Hepatocyte (in vitro differentiated cells): ENCODE measurements at regions not wholly inside any gene's neighbourhood (a gene's known extent, or its start where the extent isn't known, plus 50 kb on each side); places are given as distances from the start of the nearest gene placed in this dataset.

ENCODE experiments used
- DNase-seq: peaks from one replicate; pipeline ENCODE4 v3.0.0-alpha.2; 2016; ENCODE audit warnings: low spot score
- H2AFZ ChIP-seq: fragments of 200-600 bp; sonication (generic); 2 replicates; pipeline ENCODE4 v1.6.0; 2016; ENCODE audit warnings: antibody characterized with exemption, mild to moderate bottlenecking
- H3K27ac ChIP-seq: fragments of 200-600 bp; sonication (generic); 2 replicates; pipeline ENCODE4 v1.5.1; 2016; ENCODE audit warnings: mild to moderate bottlenecking
- H3K27me3 ChIP-seq: fragments of 200-600 bp; sonication (generic); 2 replicates; pipeline ENCODE4 v1.6.1; 2016
- H3K36me3 ChIP-seq: fragments of 200-600 bp; sonication (generic); replicated peaks from 2 replicates; pipeline ENCODE4 v1.5.1; 2016; ENCODE audit warnings: low read depth; ENCODE audit not compliant: insufficient read depth
- H3K4me1 ChIP-seq: fragments of 200-600 bp; sonication (generic); 2 replicates; pipeline ENCODE4 v1.5.1; 2016; ENCODE audit warnings: mild to moderate bottlenecking, moderate library complexity; ENCODE audit not compliant: insufficient read depth
- H3K4me2 ChIP-seq: fragments of 200-600 bp; sonication (generic); 2 replicates; pipeline ENCODE4 v1.6.0; 2016
- H3K4me3 ChIP-seq: fragments of 200-600 bp; sonication (generic); 2 replicates; pipeline ENCODE4 v1.5.1; 2016; ENCODE audit warnings: mild to moderate bottlenecking
- H3K79me2 ChIP-seq: fragments of 200-600 bp; sonication (generic); 2 replicates; pipeline ENCODE4 v1.6.0; 2017; ENCODE audit warnings: mild to moderate bottlenecking
- H3K9me2 ChIP-seq: fragments of 200-600 bp; sonication (generic); replicated peaks from 2 replicates; pipeline ENCODE4 v1.6.0; 2017; ENCODE audit warnings: mild to moderate bottlenecking; ENCODE audit not compliant: insufficient read depth
- H3K9me3 ChIP-seq: fragments of 200-600 bp; sonication (generic); 2 replicates; pipeline ENCODE4 v1.5.1; 2016; ENCODE audit warnings: low read depth, mild to moderate bottlenecking
- H4K20me1 ChIP-seq: fragments of 200-600 bp; sonication (generic); 2 replicates; pipeline ENCODE4 v1.6.0; 2016; ENCODE audit warnings: mild to moderate bottlenecking; ENCODE audit not compliant: insufficient read depth, poor library complexity, severe bottlenecking
- EZH2 ChIP-seq: fragments of 200-600 bp; sonication (generic); IDR thresholded peaks from 2 replicates; pipeline ENCODE4 v1.6.1; 2016; ENCODE audit warnings: antibody characterized with exemption, mild to moderate bottlenecking, borderline replicate concordance
- EZH2phosphoT487 ChIP-seq: fragments of 200-600 bp; sonication (generic); IDR thresholded peaks from one replicate; pipeline ENCODE4 v1.6.1; 2018; ENCODE audit warnings: antibody characterized with exemption, mild to moderate bottlenecking, low read depth, moderate library complexity; ENCODE audit not compliant: unreplicated experiment, severe bottlenecking
- WGBS: methylation state at CpG from one replicate; pipeline ENCODE4 v1.1.6; 2016; ENCODE audit warnings: low lambda C conversion rate; ENCODE audit errors: missing lambda C conversion rate; 5-methylcytosine and 5-hydroxymethylcytosine counted together
- TF ChIP-seq, protein P1 (sequence below): fragments of 200-600 bp; sonication (generic); IDR thresholded peaks from 2 replicates; pipeline ENCODE4 v1.5.1; 2016; ENCODE audit warnings: antibody characterized with exemption, mild to moderate bottlenecking; ENCODE audit not compliant: poor library complexity

DNA sequence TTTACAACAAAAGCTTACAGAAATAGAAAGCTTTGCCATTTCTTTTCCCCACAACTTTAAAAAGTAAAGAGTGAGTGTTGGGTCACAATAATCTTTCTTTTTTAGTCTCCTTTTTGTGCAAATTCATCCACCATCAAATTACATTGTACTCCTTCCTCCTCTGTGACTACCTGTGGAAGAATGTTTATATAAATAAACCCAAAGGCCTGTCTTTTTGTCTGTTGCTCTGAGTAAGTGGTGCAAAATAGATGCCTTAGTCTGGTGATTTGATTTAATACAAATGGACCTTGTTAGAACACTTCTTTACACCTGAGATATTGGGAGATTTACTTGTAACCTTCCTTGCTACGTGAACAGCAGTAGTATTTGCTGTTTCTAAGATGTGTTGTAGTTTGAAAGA is 53.5 kb upstream of the TAF11L2 start:
- no peaks in the 10 kb centered on the region for H3K9me3 ChIP-seq
- no peaks in the 10 kb centered on the region for H3K27me3 ChIP-seq
- peaks cover 8% of the 10 kb centered on the region for H3K4me1 ChIP-seq
- H4K20me1 ChIP-seq, result no peaks in the 10 kb centered on the region
- H3K27ac ChIP-seq, result no peak overlapping the region
- no peaks in the 10 kb centered on the region for H3K79me2 ChIP-seq
- no peak for DNase-seq
- no peak overlapping the region for H3K4me3 ChIP-seq
- whole genome bisulfite sequencing, result 96% methylated on average over 1 of the region's 1 CpG
- no peaks in the 10 kb centered on the region for H3K9me2 ChIP-seq
- H3K36me3 ChIP-seq, result no peaks in the 10 kb centered on the region
- no peak overlapping the region for H2AFZ ChIP-seq
- no peak overlapping the region for H3K4me2 ChIP-seq
- TF ChIP-seq EZH2phosphoT487 (no peak), EZH2 (no peak)
- TF ChIP-seq, protein P1, sequence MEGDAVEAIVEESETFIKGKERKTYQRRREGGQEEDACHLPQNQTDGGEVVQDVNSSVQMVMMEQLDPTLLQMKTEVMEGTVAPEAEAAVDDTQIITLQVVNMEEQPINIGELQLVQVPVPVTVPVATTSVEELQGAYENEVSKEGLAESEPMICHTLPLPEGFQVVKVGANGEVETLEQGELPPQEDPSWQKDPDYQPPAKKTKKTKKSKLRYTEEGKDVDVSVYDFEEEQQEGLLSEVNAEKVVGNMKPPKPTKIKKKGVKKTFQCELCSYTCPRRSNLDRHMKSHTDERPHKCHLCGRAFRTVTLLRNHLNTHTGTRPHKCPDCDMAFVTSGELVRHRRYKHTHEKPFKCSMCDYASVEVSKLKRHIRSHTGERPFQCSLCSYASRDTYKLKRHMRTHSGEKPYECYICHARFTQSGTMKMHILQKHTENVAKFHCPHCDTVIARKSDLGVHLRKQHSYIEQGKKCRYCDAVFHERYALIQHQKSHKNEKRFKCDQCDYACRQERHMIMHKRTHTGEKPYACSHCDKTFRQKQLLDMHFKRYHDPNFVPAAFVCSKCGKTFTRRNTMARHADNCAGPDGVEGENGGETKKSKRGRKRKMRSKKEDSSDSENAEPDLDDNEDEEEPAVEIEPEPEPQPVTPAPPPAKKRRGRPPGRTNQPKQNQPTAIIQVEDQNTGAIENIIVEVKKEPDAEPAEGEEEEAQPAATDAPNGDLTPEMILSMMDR, result no peak

DNA sequence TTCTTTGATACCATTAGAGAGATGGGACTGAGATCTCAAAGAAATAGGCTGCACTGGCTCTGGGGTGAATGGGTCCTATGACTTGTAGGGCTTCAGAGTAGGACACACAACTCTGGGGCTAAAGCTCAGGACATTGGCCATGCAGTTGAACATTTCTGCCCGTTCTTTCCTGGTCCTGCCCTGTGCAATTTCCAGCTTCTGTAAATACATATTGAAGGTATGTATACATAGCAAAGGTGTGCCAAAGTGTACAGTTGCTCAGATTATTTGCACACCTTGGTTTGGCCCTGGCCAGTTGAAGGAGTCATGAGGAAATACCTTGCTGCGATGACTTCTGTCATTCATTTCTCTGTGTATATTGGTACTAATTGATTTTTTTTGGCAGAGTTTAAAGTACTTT is 52.8 kb upstream of the TAF11L2 start:
- Histone ChIP-seq H3K27ac (no peak overlapping the region), H3K4me1 (peaks cover 8% of the 10 kb centered on the region), H4K20me1 (no peaks in the 10 kb centered on the region), H3K27me3 (no peaks in the 10 kb centered on the region), H3K79me2 (no peaks in the 10 kb centered on the region), H3K9me3 (no peaks in the 10 kb centered on the region), H3K9me2 (no peaks in the 10 kb centered on the region), H3K4me2 (no peak overlapping the region), H2AFZ (no peak overlapping the region), H3K36me3 (no peaks in the 10 kb centered on the region), H3K4me3 (no peak overlapping the region)
- TF ChIP-seq EZH2phosphoT487 (no peak), EZH2 (no peak)
- TF ChIP-seq, protein P1, result no peak
- DNase-seq, result peak; percentile 23
- 57% methylated on average over 2 of the region's 2 CpGs for WGBS
